GM18951 (cell line): ENCODE measurements at regions not wholly inside any gene's neighbourhood (a gene's known extent, or its start where the extent isn't known, plus 50 kb on each side); places are given as distances from the start of the nearest gene placed in this dataset.

Experiments used
- POLR2A ChIP-seq: IDR thresholded peaks from 4 replicates; pipeline ENCODE4 v1.6.1; 2011; ENCODE audit warnings: mild to moderate bottlenecking; ENCODE audit not compliant: insufficient read length, insufficient read depth; ENCODE audit errors: extremely low read depth
- in situ Hi-C: fragments of 300-500 bp; cut with MboI; formaldehyde crosslinking; loops from one replicate; pipeline ENCODE4 v1.12.0; 2022; ENCODE audit warnings: low sequenced_read_pairs, mixed read lengths, inconsistent platforms; ENCODE audit not compliant: unreplicated experiment

- in situ Hi-C loops: no loop called here
- TF ChIP-seq POLR2A: no peak
Observed at GRCh38 chr16:18072161-18072560, 264.4 kb downstream of the NPIPA8 start.

- in situ Hi-C loops: no loop called here
- TF ChIP-seq POLR2A: no peak
Observed at GRCh38 chr16:18069683-18070082, 266.9 kb downstream of the NPIPA8 start.

- in situ Hi-C loops: no loop called here
Observed at GRCh38 chr16:18068477-18068876, 268.1 kb downstream of the NPIPA8 start.

GRCh38 chr16:18062713-18063112 lies 273.8 kb downstream of the NPIPA8 start:
- no peak for TF ChIP-seq POLR2A
- in situ Hi-C loops: no loop called here

More at GRCh38 chr16:18068477-18068876, 268.1 kb downstream of the NPIPA8 start:
- TF ChIP-seq POLR2A: no peak

- no peak for TF ChIP-seq POLR2A
- in situ Hi-C loops: no loop called here
Observed at GRCh38 chr16:18060351-18060750, 276.2 kb downstream of the NPIPA8 start.

- in situ Hi-C loops: no loop called here
- TF ChIP-seq POLR2A: no peak
Observed at GRCh38 chr16:18059577-18059976, 277.0 kb downstream of the NPIPA8 start.

- in situ Hi-C loops: no loop called here
- TF ChIP-seq POLR2A: no peak
Observed at GRCh38 chr16:18059089-18059488, 277.4 kb downstream of the NPIPA8 start.

- in situ Hi-C loops: no loop called here
- no peak for TF ChIP-seq POLR2A
Observed at GRCh38 chr16:18055411-18055916, 281.1 kb downstream of the NPIPA8 start.

GRCh38 chr16:18050777-18051176 lies 285.8 kb downstream of the NPIPA8 start:
- in situ Hi-C loops: no loop called here
- no peak for TF ChIP-seq POLR2A

GRCh38 chr16:18050234-18050633 lies 286.3 kb downstream of the NPIPA8 start:
- in situ Hi-C loops: no loop called here
- no peak for TF ChIP-seq POLR2A

- in situ Hi-C loops: no loop called here
- no peak for TF ChIP-seq POLR2A
Observed at GRCh38 chr16:18049547-18050133, 286.9 kb downstream of the NPIPA8 start.

GRCh38 chr16:18048853-18049546 lies 287.5 kb downstream of the NPIPA8 start:
- TF ChIP-seq POLR2A: no peak
- in situ Hi-C loops: no loop called here

- in situ Hi-C loops: no loop called here
Observed at GRCh38 chr16:18047761-18048160, 288.8 kb downstream of the NPIPA8 start.

GRCh38 chr16:18045356-18045755 lies 291.2 kb downstream of the NPIPA8 start:
- in situ Hi-C loops: no loop called here
- no peak for TF ChIP-seq POLR2A

More at GRCh38 chr16:18047761-18048160, 288.8 kb downstream of the NPIPA8 start:
- no peak for TF ChIP-seq POLR2A
